ENCODE measurements at regions not wholly inside any gene's neighbourhood (a gene's known extent, or its start where the extent isn't known, plus 50 kb on each side); places are given as distances from the start of the nearest gene placed in this dataset.

DNA sequence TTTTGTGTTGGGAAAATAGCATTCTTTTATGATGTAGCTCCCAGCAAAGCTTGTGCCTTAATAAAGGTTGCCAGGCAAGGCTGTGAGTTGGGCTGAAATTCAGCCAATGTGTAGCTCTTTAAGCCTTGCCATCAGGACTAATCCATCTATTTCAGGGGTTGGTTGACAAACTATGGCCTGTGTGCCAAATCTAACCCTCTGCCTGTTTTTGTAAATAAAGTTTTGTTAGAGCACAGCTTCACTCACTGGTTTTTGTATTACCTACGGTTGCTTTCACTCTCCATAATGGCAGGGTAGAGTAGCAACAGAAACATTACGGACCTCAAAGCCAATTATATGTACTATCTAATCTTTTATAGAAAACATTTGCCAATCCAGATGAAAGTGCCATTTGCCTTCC lies 638.1 kb upstream of the POT1 start:
- DNase-seq (ENCODE audit: low read depth in 1 of 2, low spot score in 1 of 2) (no peak), ATAC-seq (no peak), FAIRE-seq (no peak)
- TF ChIP-seq REST (IDR thresholded peaks at IDR 0.05) (no peak), FOSB (CRISPR knock-in tag; IDR thresholded peaks at IDR 0.05) (no peak), HEYL (CRISPR knock-in tag; IDR thresholded peaks at IDR 0.05) (no peak), HOXB5 (CRISPR knock-in tag; IDR thresholded peaks at IDR 0.05) (no peak), BCL3 (IDR thresholded peaks at IDR 0.05) (no peak), CEBPB (IDR thresholded peaks at IDR 0.05) (no peak), RAD21 (conservative IDR thresholded peaks at IDR 0.05 in 1 of 2, IDR thresholded peaks at IDR 0.05 in 1 of 2) (no peak), NPAS2 (CRISPR knock-in tag; IDR thresholded peaks at IDR 0.05; ENCODE audit: borderline replicate concordance) (no peak), POLR2A (IDR thresholded peaks at IDR 0.05; ENCODE audit: low read length) (no peak), SREBF2 (IDR thresholded peaks at IDR 0.05) (no peak), CBX8 (IDR thresholded peaks at IDR 0.05) (no peak), JUNB (IDR thresholded peaks at IDR 0.05) (no peak), CHD4 (IDR thresholded peaks at IDR 0.05; ENCODE audit: borderline replicate concordance) (no peak), PHF8 (IDR thresholded peaks at IDR 0.05; ENCODE audit: borderline replicate concordance, low read depth) (no peak), FOSL2 (IDR thresholded peaks at IDR 0.05) (no peak), FOSL2 (CRISPR knock-in tag; IDR thresholded peaks at IDR 0.05) (no peak), RARB (CRISPR knock-in tag; IDR thresholded peaks at IDR 0.05) (no peak), CBX2 (IDR thresholded peaks at IDR 0.05; ENCODE audit: borderline replicate concordance, low read depth) (no peak)
- TF ChIP-seq, protein P1, sequence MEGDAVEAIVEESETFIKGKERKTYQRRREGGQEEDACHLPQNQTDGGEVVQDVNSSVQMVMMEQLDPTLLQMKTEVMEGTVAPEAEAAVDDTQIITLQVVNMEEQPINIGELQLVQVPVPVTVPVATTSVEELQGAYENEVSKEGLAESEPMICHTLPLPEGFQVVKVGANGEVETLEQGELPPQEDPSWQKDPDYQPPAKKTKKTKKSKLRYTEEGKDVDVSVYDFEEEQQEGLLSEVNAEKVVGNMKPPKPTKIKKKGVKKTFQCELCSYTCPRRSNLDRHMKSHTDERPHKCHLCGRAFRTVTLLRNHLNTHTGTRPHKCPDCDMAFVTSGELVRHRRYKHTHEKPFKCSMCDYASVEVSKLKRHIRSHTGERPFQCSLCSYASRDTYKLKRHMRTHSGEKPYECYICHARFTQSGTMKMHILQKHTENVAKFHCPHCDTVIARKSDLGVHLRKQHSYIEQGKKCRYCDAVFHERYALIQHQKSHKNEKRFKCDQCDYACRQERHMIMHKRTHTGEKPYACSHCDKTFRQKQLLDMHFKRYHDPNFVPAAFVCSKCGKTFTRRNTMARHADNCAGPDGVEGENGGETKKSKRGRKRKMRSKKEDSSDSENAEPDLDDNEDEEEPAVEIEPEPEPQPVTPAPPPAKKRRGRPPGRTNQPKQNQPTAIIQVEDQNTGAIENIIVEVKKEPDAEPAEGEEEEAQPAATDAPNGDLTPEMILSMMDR (IDR thresholded peaks at IDR 0.05), result no peak
- ChIA-PET CTCF (no interaction called here), POLR2A (no interaction called here)
- Histone ChIP-seq H3K9me3 (no peaks in the 10 kb centered on the region), H3K4me1 (no peaks in the 10 kb centered on the region), H3K4me3 (no peak overlapping the region), H3K4me2 (no peak overlapping the region), H3K27ac (no peak overlapping the region)
- WGBS (ENCODE audit: missing lambda C conversion rate), result 21% methylated on average over 2 of the region's 2 CpGs

DNA sequence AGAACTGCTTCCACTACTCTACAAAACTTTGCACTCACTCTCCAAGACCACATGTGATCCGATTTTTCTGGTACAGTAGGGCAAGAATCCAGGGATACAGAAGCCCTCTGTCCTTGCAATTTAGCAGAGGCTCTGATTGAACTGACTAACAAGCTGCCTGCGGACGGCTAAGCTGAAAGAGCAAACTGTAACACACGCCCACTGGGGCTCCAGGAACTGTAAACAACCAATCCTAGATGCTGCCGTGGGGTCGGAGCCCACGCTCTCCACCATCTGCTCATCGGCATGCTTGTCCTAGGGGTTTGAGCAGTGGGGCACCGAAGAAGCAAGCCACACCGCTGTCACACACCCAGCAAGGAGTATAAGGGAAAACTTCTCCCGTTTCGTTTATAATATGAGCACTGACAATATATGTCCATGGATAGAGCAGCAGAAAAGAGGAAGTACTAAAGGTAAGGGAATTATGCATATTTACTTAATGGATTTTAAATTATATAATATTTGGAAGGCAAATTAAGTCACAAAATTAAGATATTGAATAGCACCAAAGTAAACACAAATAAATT lies 634.4 kb upstream of the POT1 start:
- no peak overlapping the region for H3K27ac ChIP-seq
- ChIA-PET POLR2A (no interaction called here), CTCF (no interaction called here)
- H3K4me3 ChIP-seq, result no peak overlapping the region
- peak overlapping the region; percentile 56 for H3K4me2 ChIP-seq
- DNase-seq (ENCODE audit: low read depth in 1 of 2, low spot score in 1 of 2) (no peak), FAIRE-seq (no peak), ATAC-seq (peak; percentile 64 to 74; a peak in 5 of 6 replicates)
- H3K9me3 ChIP-seq, result no peaks in the 10 kb centered on the region
- no peaks in the 10 kb centered on the region for H3K4me1 ChIP-seq
- 6% methylated on average over 11 of the region's 12 CpGs for WGBS (ENCODE audit: missing lambda C conversion rate)
- TF ChIP-seq MYC (IDR thresholded peaks at IDR 0.05; ENCODE audit: borderline replicate concordance, low read length) (no peak), CHD4 (IDR thresholded peaks at IDR 0.05; ENCODE audit: borderline replicate concordance) (no peak), CEBPB (IDR thresholded peaks at IDR 0.05) (no peak), EHF (CRISPR knock-in tag; IDR thresholded peaks at IDR 0.05) (no peak), HDAC2 (IDR thresholded peaks at IDR 0.05) (no peak), CBX2 (IDR thresholded peaks at IDR 0.05; ENCODE audit: borderline replicate concordance, low read depth) (no peak), FOXS1 (CRISPR knock-in tag; IDR thresholded peaks at IDR 0.05) (no peak)
- TF ChIP-seq, protein P1 (IDR thresholded peaks at IDR 0.05), result no peak
